Gastroesophageal sphincter (tissue), 3 donors: ENCODE measurements at regions not wholly inside any gene's neighbourhood (a gene's known extent, or its start where the extent isn't known, plus 50 kb on each side); places are given as distances from the start of the nearest gene placed in this dataset.

ENCODE experiments used
- CTCF ChIP-seq, 4 experiments: fragments of 200-600 bp in 2 of 4; fragments of 450-650 bp in 2 of 4; sonication (generic) in 1 of 4; IDR thresholded peaks; one replicate each; pipeline ENCODE4 v1.5.1; 2017 to 2019; ENCODE audit warnings: antibody characterized with exemption in 4 of 4, mild to moderate bottlenecking in 2 of 4, moderate library complexity in 2 of 4
- EP300 ChIP-seq: sonication (generic); formaldehyde crosslinking; IDR thresholded peaks from one replicate; pipeline ENCODE4 v1.6.1; 2017; ENCODE audit warnings: antibody characterized with exemption, mild to moderate bottlenecking
- POLR2A ChIP-seq, 2 donors: fragments of 450-650 bp; IDR thresholded peaks; one replicate each; pipeline ENCODE4 v1.6.1; 2017; ENCODE audit warnings: antibody characterized with exemption in 2 of 2, mild to moderate bottlenecking in 2 of 2, moderate library complexity in 1 of 2
- POLR2AphosphoS5 ChIP-seq: sonication (generic); formaldehyde crosslinking; IDR thresholded peaks from one replicate; pipeline ENCODE4 v1.6.1; 2017; ENCODE audit warnings: antibody characterized with exemption

- TF ChIP-seq CTCF (IDR thresholded peaks at IDR 0.05) (no peak), POLR2A (IDR thresholded peaks at IDR 0.05) (no peak), EP300 (no peak), POLR2AphosphoS5 (no peak)
Measured at GRCh38 chr7:35477609-35478008, 217.3 kb downstream of the HERPUD2 start.
